Gastroesophageal sphincter (tissue), 4 donors: ENCODE measurements at regions not wholly inside any gene's neighbourhood (a gene's known extent, or its start where the extent isn't known, plus 50 kb on each side); places are given as distances from the start of the nearest gene placed in this dataset.

Experiments used
- ATAC-seq: fragments of 150-250 bp; one replicate; pipeline ENCODE4 v1.9.1; 2016; ENCODE audit warnings: mild to moderate bottlenecking, moderate library complexity
- H3K27ac ChIP-seq, 4 donors: fragments of 200-600 bp; sonication (generic) in 3 of 4; 1 replicate in 3 of 4; 2 replicates in 1 of 4; pipeline ENCODE4 v1.5.1; 2016 to 2019
- H3K27me3 ChIP-seq: fragments of 200-600 bp; sonication (generic); one replicate; pipeline ENCODE4 v1.5.1; 2019
- H3K36me3 ChIP-seq, 2 donors: fragments of 200-600 bp; sonication (generic); one replicate each; pipeline ENCODE4 v1.5.1; 2019; ENCODE audit warnings: control low read depth in 1 of 2
- H3K4me1 ChIP-seq, 3 donors: fragments of 200-600 bp; sonication (generic); 1 replicate in 2 of 3; 2 replicates in 1 of 3; pipeline ENCODE4 v1.5.1; 2016 to 2019; ENCODE audit warnings: control low read depth in 2 of 3
- H3K4me3 ChIP-seq, 2 donors: fragments of 200-600 bp; sonication (generic); one replicate each; pipeline ENCODE4 v1.5.1; 2019; ENCODE audit warnings: mild to moderate bottlenecking in 1 of 2, moderate library complexity in 1 of 2
- H3K9me3 ChIP-seq, 3 donors: fragments of 200-600 bp; sonication (generic); one replicate each; pipeline ENCODE4 v1.5.1; 2017 to 2019; ENCODE audit warnings: control low read depth in 2 of 3
- EP300 ChIP-seq: sonication (generic); formaldehyde crosslinking; IDR thresholded peaks from one replicate; pipeline ENCODE4 v1.6.1; 2017; ENCODE audit warnings: antibody characterized with exemption, mild to moderate bottlenecking
- POLR2A ChIP-seq, 2 donors: fragments of 450-650 bp; IDR thresholded peaks; one replicate each; pipeline ENCODE4 v1.6.1; 2017; ENCODE audit warnings: antibody characterized with exemption in 2 of 2, mild to moderate bottlenecking in 2 of 2, moderate library complexity in 1 of 2
- POLR2AphosphoS5 ChIP-seq: sonication (generic); formaldehyde crosslinking; IDR thresholded peaks from one replicate; pipeline ENCODE4 v1.6.1; 2017; ENCODE audit warnings: antibody characterized with exemption
- WGBS, 2 donors: methylation state at CpG; one replicate each; pipeline ENCODE4 v1.1.5; 2018; ENCODE audit warnings: low coverage in 1 of 2; 5-methylcytosine and 5-hydroxymethylcytosine counted together
- TF ChIP-seq, protein P1 (sequence below), 4 experiments: fragments of 200-600 bp in 2 of 4; fragments of 450-650 bp in 2 of 4; sonication (generic) in 1 of 4; IDR thresholded peaks; one replicate each; pipeline ENCODE4 v1.5.1; 2017 to 2019; ENCODE audit warnings: antibody characterized with exemption in 4 of 4, mild to moderate bottlenecking in 2 of 4, moderate library complexity in 2 of 4

DNA sequence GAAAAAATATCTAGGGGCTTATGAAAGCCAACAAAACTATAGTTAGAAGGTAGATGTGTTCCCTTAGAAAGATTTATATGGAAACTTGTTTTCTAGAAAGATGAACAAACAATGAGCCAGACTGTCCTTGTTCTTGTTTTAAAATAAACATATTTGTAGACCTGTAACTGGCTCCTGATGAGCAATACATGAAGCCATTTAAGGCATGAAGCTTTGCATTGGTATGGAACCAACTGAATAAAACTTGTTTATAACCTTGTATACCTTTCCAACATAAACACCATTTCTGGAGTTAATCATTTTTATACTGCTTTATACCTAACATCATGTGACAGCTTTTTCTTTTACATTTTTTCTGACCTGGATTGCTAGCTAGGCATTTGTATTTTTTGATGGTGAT, 247.8 kb downstream of the PRL start:
- Histone ChIP-seq H3K36me3 (no peaks in the 10 kb centered on the region), H3K27ac (no peak overlapping the region), H3K4me3 (no peak overlapping the region), H3K27me3 (no peaks in the 10 kb centered on the region), H3K9me3 (no peaks in the 10 kb centered on the region), H3K4me1 (no peaks in the 10 kb centered on the region)
- TF ChIP-seq, protein P1, sequence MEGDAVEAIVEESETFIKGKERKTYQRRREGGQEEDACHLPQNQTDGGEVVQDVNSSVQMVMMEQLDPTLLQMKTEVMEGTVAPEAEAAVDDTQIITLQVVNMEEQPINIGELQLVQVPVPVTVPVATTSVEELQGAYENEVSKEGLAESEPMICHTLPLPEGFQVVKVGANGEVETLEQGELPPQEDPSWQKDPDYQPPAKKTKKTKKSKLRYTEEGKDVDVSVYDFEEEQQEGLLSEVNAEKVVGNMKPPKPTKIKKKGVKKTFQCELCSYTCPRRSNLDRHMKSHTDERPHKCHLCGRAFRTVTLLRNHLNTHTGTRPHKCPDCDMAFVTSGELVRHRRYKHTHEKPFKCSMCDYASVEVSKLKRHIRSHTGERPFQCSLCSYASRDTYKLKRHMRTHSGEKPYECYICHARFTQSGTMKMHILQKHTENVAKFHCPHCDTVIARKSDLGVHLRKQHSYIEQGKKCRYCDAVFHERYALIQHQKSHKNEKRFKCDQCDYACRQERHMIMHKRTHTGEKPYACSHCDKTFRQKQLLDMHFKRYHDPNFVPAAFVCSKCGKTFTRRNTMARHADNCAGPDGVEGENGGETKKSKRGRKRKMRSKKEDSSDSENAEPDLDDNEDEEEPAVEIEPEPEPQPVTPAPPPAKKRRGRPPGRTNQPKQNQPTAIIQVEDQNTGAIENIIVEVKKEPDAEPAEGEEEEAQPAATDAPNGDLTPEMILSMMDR (IDR thresholded peaks at IDR 0.05), result no peak
- ATAC-seq, result no peak

DNA sequence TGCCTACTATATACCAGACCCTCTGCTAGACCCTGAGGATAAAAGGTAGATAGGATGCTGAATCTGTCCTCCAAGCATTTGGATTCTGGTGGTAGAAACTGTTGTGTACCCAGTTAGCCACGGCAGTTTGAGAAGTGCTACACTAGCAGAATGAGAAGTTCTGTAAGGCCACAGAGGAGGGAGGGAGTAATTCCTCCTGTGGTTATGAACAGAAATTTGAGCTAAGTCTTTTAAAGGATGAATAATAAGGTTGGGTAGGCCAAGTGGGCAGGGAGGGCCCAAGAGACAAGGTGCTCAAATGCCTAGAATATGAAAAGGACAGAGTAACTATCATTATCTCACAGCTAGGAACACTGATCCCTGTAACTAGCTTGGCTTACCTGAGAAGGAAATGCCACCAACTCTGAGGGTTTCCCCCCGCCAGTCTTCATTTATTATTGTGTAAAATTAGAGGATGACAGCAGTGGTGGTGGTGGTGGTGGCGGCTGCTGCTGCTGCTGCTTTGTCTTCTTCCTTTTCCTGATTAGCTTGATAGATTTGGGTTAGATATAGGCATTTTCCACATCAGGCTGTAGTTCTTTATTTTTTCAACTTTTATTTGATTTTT, 243.3 kb downstream of the PRL start:
- ATAC-seq, result no peak
- Histone ChIP-seq H3K4me1 (peaks cover 0 to 5% (median 0%) of the 10 kb centered on the region in 3 donors), H3K9me3 (no peaks in the 10 kb centered on the region), H3K36me3 (no peaks in the 10 kb centered on the region), H3K4me3 (no peak overlapping the region), H3K27ac (no peak overlapping the region), H3K27me3 (no peaks in the 10 kb centered on the region)
- no peak for TF ChIP-seq EP300
- TF ChIP-seq POLR2A (IDR thresholded peaks at IDR 0.05), result no peak
- TF ChIP-seq POLR2AphosphoS5, result no peak
- TF ChIP-seq, protein P1 (IDR thresholded peaks at IDR 0.05), result no peak
- WGBS, 2 donors, result 83 to 93% methylated on average over 2 to 3 of the region's 3 CpGs

DNA sequence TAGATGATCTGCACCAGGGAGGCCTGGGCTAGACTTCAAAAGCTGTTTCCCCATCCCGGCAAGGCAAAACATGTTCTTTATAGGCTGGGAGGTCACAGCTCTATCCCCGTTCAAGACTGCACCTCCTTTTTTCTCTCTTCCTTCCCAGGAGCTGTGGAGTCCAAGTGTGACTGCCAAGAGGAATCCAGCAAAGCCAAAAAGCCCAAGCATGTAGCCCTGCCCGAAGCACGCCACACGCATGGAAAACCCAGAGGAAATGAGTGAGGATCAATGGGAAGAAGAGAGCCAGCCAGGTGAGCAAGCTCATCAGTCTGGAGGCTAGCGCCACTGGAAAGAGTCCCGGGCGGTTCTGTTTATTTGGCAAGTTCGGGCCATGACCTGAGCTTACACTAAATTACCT, 240.4 kb downstream of the PRL start:
- no peaks in the 10 kb centered on the region for H3K9me3 ChIP-seq
- WGBS, 2 donors, result 82 to 92% methylated on average over 2 to 4 of the region's 9 CpGs
- H3K27ac ChIP-seq, result no peak overlapping the region
- ATAC-seq, result no peak
- TF ChIP-seq, protein P1 (IDR thresholded peaks at IDR 0.05), result no peak
- no peak for TF ChIP-seq POLR2AphosphoS5
- TF ChIP-seq POLR2A (IDR thresholded peaks at IDR 0.05), result no peak
- no peak for TF ChIP-seq EP300
- H3K4me1 ChIP-seq, result peaks cover 0 to 5% (median 0%) of the 10 kb centered on the region in 3 donors
- no peak overlapping the region for H3K4me3 ChIP-seq
- no peaks in the 10 kb centered on the region for H3K27me3 ChIP-seq
- H3K36me3 ChIP-seq, result no peaks in the 10 kb centered on the region

DNA sequence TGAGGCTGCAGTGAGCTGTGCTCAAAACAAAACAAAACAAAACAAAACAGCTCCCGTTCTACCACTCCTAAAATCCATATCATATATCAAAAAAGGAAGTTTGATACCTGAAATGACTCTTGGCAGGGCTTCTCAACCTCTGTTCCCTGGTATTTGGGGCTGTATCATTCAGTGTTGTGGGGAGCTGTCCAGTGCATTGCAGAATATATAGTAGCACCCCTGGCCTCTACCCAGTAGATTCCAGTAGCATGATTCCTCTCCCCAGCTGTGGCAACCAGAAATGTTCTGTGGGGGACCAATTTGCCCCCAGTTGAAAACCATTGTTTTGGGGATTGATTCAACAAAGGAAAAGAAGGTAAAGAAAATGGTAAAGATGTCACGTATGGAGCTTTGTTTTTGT, 238.9 kb downstream of the PRL start:
- H3K36me3 ChIP-seq, result peaks cover 0 to 1% of the 10 kb centered on the region in 2 donors
- no peaks in the 10 kb centered on the region for H3K27me3 ChIP-seq
- H3K9me3 ChIP-seq, result no peaks in the 10 kb centered on the region
- no peak for ATAC-seq
- no peak overlapping the region for H3K27ac ChIP-seq
- peaks cover 0 to 5% (median 0%) of the 10 kb centered on the region in 3 donors for H3K4me1 ChIP-seq
- no peak overlapping the region for H3K4me3 ChIP-seq
- TF ChIP-seq, protein P1 (IDR thresholded peaks at IDR 0.05), result no peak
- TF ChIP-seq EP300 (no peak), POLR2AphosphoS5 (no peak), POLR2A (IDR thresholded peaks at IDR 0.05) (no peak)
- 88 to 92% methylated on average over 2 of the region's 2 CpGs for WGBS, 2 donors

- Histone ChIP-seq H3K9me3 (no peaks in the 10 kb centered on the region), H3K4me3 (no peak overlapping the region), H3K27ac (no peak overlapping the region), H3K27me3 (no peaks in the 10 kb centered on the region), H3K36me3 (peaks cover 0 to 5% of the 10 kb centered on the region in 2 donors), H3K4me1 (peaks cover 0 to 5% (median 0%) of the 10 kb centered on the region in 3 donors)
- 79 to 100% methylated on average over 2 to 3 of the region's 3 CpGs for whole genome bisulfite sequencing, 2 donors
- TF ChIP-seq, protein P1 (IDR thresholded peaks at IDR 0.05), result no peak
- TF ChIP-seq POLR2AphosphoS5 (no peak), EP300 (no peak), POLR2A (IDR thresholded peaks at IDR 0.05) (no peak)
- ATAC-seq, result no peak
Observed at GRCh38 chr6:22059126-22059525, 237.7 kb downstream of the PRL start.
